GM19351 (cell line): ENCODE measurements at regions not wholly inside any gene's neighbourhood (a gene's known extent, or its start where the extent isn't known, plus 50 kb on each side); places are given as distances from the start of the nearest gene placed in this dataset.
"Not testable (repeated sequence)": the region's sequence is repeated elsewhere in the genome, so short reads cannot be mapped to it uniquely, and the experiment has no call there.

Experiments
- ATAC-seq: cut with Tn5 transposase; IDR thresholded peaks from one replicate; pipeline ENCODE4 v1.9.1; 2021; ENCODE audit warnings: mild to moderate bottlenecking, moderate library complexity; ENCODE audit not compliant: unreplicated experiment

GRCh38 chr12:84506282-84506681 is 406.3 kb downstream of the SLC6A15 start:
- ATAC-seq, result no peak

GRCh38 chr12:84502907-84503787 is 409.5 kb downstream of the SLC6A15 start:
- ATAC-seq, result peak; percentile 89

- no peak for ATAC-seq
Measured at GRCh38 chr12:84502180-84502860, 410.3 kb downstream of the SLC6A15 start.

DNA sequence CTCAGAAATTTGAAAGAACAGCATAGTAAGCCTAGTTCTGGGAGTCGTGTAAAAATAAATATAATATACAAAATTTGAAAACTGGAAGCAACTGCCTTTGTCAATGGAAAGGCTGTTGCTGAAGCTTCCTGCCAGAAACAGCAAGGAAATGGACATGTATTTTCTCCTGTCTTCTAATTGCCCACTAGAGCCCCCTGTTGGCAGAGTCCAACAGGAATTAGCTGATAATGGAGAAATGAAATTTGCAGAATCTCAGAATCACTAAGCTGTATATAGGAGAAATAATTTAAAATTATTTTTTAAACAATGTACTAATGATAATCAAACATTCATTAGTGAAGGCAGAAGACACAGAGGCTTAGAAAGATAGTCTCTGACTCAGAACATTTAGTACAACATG is 414.8 kb downstream of the SLC6A15 start:
- peak; percentile 47 for ATAC-seq

GRCh38 chr12:84495711-84496110 is 416.9 kb downstream of the SLC6A15 start:
- ATAC-seq, result no peak

DNA sequence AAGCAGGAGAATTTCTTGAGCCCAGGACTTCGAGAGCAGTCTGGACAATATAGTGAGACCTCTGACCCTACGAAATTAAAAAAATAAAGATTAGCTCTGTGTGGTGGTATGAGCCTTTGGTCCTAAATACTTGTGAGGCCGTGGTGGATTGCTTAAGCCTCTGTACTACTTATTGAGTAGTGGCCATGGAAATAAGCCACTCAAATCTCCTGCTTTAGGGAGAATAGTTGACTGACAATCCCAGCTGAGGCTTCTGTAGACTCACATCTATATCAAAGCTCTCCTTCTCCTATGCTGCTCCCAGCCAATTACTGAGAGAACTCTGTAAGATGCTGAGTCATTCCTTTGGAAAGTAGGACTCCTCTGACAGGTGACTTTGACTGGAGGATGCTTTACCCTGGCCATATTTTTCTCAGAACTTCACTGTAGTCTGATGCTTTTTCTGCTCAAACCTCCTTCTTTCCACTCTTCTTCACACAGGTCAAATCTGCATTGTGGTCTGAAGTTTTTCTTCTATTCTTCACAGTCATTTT is 420.2 kb downstream of the SLC6A15 start:
- ATAC-seq, result no peak

- ATAC-seq, result no peak
Measured at GRCh38 chr12:84484798-84485197, 427.8 kb downstream of the SLC6A15 start.

- ATAC-seq, result no peak
Measured at GRCh38 chr12:84480803-84481202, 431.8 kb downstream of the SLC6A15 start.

- ATAC-seq, result no peak
Measured at GRCh38 chr12:84470361-84470760, 442.2 kb downstream of the SLC6A15 start.

DNA sequence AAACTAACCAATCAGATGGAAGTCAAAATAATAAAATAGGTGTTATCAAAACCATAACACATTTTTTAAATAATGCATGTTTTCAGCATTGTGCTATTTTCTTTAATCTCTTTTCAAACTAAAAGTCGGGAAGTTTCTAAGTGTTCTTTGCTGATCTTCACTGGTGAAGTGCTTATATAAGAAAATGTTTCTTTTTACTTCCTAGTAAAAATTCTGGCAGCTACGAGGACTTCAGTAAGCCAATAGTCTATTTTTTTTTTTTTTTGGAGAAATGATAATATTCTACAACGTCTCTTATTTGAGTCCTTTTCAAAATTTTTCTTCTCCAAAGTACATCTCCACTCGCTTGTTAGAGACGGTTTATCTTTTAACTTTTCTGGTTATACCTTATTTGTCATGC is 448.0 kb downstream of the SLC6A15 start:
- no peak for ATAC-seq

DNA sequence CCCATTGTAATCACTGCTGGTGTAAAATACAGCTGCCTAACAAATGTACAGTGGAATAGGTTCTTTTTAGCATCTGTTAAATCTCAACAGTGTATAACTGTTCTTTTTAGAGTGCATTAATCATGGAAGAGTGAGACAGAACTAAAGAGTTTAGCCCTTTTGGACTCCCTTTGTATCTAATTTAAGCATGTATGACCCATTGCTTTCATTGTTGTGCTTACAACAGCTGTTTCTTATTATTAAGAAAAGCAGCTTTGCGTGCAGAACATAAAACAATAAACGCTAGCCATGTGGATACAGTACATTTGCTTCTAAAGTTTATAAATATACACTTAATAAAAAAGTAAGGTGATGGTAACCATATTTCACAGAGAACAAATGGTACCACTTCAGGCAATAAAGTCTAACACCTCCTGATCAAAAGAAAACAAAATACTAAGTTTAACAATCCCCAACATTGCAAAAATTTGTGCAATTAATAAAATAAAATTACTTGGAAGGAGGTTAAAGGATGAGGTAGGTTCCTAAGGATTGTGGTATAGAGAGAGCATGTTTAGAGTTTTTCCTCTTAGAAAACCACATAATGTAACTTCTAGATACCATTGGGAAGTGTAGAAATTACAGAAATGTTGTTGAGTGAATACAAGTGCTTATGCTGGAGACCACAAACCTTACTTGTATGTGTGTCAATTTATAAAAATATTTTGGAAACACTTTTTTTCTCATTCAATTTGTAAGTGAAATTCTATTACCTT is 448.7 kb downstream of the SLC6A15 start:
- no peak for ATAC-seq

DNA sequence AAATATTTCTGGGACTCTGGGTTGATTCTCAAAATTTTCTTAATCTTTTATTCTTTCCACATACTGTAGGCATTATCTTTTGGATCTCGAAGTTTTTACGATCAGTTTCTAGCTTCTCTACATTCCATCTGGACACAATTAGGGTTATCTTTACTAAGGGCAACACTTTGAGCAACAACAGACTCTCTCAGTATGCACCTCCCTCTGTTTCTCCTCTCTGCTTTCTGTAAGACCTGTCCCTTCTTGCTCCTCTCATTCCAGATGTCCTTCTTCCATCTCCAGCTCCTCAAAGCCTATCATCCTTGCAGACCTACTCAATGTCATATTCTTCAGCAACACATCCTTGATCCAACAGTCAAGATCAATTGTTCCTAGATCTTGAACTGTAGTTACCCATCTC is 457.0 kb downstream of the SLC6A15 start:
- no peak for ATAC-seq

DNA sequence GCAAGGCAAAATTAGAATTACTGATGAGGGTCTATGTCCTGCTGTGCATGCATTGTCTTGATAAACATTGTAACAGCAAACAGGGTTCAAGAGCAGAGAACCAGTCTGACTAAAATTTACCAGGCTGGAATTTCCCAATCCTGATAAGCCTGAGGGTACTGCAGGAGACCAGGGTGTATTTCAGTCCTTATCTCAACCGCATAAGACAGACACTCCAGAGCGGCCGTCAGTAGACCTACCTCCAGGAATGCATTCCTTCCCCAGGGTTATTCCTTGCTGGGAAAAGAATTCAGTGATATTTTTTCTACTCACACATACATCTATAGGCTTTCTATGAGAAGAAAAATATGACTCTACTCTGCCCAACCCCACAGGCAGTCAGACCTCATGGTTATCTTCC is 466.1 kb downstream of the SLC6A15 start:
- ATAC-seq, result not testable (repeated sequence)

DNA sequence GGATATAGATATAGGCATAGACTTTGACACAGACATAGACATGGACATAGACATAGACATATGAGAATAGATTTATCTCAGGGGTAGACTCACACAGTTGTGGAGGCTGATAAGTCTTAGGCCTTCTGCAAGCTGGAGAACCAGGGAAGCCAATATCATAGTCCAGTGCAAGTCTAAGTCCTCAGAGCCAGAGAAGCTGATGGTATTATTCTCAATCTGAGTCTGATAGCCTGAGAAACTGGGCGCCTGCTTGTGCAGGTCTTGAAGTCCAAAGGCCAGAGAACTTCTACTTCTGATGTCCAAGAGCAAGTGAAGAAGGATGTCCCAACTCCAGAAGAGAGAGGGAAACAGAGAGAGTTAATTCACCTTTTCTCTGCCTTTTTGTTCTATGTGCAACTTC is 476.5 kb downstream of the SLC6A15 start:
- ATAC-seq, result no peak

DNA sequence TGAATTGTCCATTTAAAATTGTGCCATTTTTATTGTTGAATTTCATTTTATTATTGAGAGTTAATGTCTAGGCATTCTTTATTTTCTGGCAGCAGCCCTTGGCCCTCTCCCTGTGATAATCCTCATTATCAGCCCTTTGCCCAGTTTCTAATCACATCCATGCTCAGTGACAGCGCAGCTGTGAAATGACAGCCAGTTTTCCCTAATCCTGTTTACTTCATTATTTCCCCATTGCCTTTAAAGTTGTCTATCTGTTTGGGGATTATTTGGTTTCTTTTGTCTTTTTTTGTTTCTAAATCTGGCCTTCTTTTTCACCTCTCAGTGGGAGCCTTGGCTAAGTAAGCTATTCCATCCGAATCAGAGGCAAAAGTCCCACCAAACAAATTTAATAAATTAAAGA is 476.9 kb downstream of the SLC6A15 start:
- no peak for ATAC-seq

DNA sequence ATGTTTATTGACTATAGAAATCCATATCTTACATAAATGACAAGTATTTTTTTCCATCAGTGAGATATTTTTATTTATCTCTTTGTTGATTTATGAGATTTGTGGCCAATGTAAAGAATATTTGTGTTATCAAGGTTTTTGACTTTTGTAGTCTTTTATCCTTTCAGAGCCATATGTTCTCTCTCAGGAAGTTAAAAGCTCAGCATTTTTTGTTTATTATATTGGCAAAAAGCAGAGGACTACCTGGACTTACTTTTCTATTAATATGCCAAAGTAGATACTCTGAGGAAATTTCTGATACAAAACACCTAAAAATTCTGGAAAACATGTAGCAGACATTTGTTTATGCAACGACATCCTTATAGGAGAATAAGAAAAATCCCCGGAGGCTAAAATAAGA is 490.3 kb downstream of the SLC6A15 start:
- no peak for ATAC-seq

GRCh38 chr12:84421103-84421502 is 491.5 kb downstream of the SLC6A15 start:
- ATAC-seq, result peak; percentile 69

GRCh38 chr12:84416626-84417025 is 496.0 kb downstream of the SLC6A15 start:
- ATAC-seq, result no peak

GRCh38 chr12:84415946-84416345 is 496.7 kb downstream of the SLC6A15 start:
- no peak for ATAC-seq

DNA sequence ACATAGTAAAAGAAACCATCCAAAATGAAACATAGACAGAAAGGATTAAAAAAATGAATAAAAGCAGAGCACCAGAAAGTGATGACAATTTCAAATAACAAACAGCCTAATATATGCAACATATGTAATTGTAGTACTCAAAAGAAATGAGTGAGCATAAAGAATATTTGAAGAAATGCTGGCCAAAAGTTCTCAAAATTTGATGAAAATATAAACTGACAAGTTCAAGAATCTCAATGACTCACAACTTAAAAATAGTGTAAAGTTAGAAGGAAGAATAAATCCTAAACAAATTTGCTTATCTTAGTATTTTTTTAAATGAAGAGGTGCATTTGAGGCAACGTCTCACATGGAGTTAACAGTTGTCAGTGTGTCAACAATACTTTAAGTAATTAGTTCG is 498.9 kb downstream of the SLC6A15 start:
- no peak for ATAC-seq

DNA sequence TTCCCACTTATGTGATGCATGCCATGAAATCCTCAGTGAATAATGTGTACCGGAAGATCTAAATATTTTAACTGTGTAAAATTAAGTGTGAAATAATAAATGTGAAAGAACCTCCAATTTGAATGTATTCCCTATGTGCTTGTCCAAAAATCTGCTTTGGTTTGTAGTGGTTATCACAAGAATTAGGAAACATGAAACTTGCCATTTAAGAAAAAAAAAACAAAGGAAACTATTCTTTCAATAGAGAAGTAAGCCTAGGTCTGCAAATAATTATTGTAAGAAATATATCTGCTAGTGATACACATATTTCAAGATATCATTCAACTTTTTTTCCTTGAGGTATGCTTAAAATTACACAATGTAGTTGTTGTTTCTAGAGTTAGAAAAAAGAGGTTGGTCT is 500.4 kb downstream of the SLC6A15 start:
- ATAC-seq, result no peak
